GM23338 (cell line): ENCODE measurements at regions not wholly inside any gene's neighbourhood (a gene's known extent, or its start where the extent isn't known, plus 50 kb on each side); places are given as distances from the start of the nearest gene placed in this dataset.

ENCODE experiments used
- ATAC-seq: fragments of 200-7000 bp; cut with Tn5 transposase; 3 replicates; pipeline ENCODE4 v1.9.1; 2020
- DNase-seq: peaks from one replicate; pipeline ENCODE4 v3.0.0-alpha.2; 2015; ENCODE audit warnings: low spot score
- H2AFZ ChIP-seq: fragments of 200-600 bp; sonication (generic); 2 replicates; pipeline ENCODE4 v1.8.0; 2016; ENCODE audit warnings: antibody characterized with exemption, mild to moderate bottlenecking, moderate library complexity
- H3F3A ChIP-seq: fragments of 200-600 bp; sonication (generic); replicated peaks from 2 replicates; pipeline ENCODE4 v1.8.0; 2017; ENCODE audit warnings: antibody characterized with exemption, mixed run types, low read depth
- H3K27ac ChIP-seq: fragments of 200-600 bp; sonication (generic); 2 replicates; pipeline ENCODE4 v1.6.1; 2016; ENCODE audit warnings: low read depth
- H3K27me3 ChIP-seq: fragments of 200-600 bp; sonication (generic); 2 replicates; pipeline ENCODE4 v1.8.0; 2016; ENCODE audit warnings: mild to moderate bottlenecking, mixed run types, moderate library complexity; ENCODE audit not compliant: insufficient read depth
- H3K36me3 ChIP-seq: fragments of 200-600 bp; sonication (generic); 2 replicates; pipeline ENCODE4 v1.8.0; 2016; ENCODE audit warnings: mild to moderate bottlenecking; ENCODE audit not compliant: insufficient read depth
- H3K4me1 ChIP-seq: fragments of 200-600 bp; sonication (generic); 2 replicates; pipeline ENCODE4 v1.8.0; 2016; ENCODE audit warnings: mild to moderate bottlenecking, moderate library complexity; ENCODE audit not compliant: insufficient read depth
- H3K4me2 ChIP-seq: fragments of 200-600 bp; sonication (generic); 2 replicates; pipeline ENCODE4 v1.7.1; 2017; ENCODE audit warnings: mixed run types
- H3K4me3 ChIP-seq: fragments of 200-600 bp; sonication (generic); 2 replicates; pipeline ENCODE4 v1.6.1; 2016; ENCODE audit warnings: mixed run types
- H3K79me2 ChIP-seq: fragments of 200-600 bp; sonication (generic); replicated peaks from 2 replicates; pipeline ENCODE4 v1.8.0; 2017; ENCODE audit warnings: mild to moderate bottlenecking; ENCODE audit not compliant: insufficient read depth
- H3K9me2 ChIP-seq: fragments of 200-600 bp; sonication (generic); 2 replicates; pipeline ENCODE4 v1.8.0; 2017; ENCODE audit not compliant: insufficient read depth
- H4K20me1 ChIP-seq: fragments of 200-600 bp; sonication (generic); replicated peaks from 2 replicates; pipeline ENCODE4 v1.8.0; 2017; ENCODE audit warnings: mild to moderate bottlenecking; ENCODE audit not compliant: insufficient read depth
- H3K27ac Mint-ChIP-seq: 2 replicates; pipeline ENCODE4 v1.8.0; 2020; ENCODE audit warnings: inconsistent platforms, mild to moderate bottlenecking, moderate library complexity, mixed read lengths
- H3K27me3 Mint-ChIP-seq: 3 replicates; pipeline ENCODE4 v1.8.0; 2022; ENCODE audit warnings: low read depth, mild to moderate bottlenecking, moderate library complexity, mixed read lengths, inconsistent platforms; ENCODE audit not compliant: insufficient read depth, poor library complexity
- H3K36me3 Mint-ChIP-seq: 3 replicates; pipeline ENCODE4 v1.8.0; 2021; ENCODE audit warnings: low read depth, mild to moderate bottlenecking, inconsistent platforms, moderate library complexity, mixed read lengths
- H3K4me1 Mint-ChIP-seq: 3 replicates; pipeline ENCODE4 v1.8.0; 2020; ENCODE audit warnings: mild to moderate bottlenecking, inconsistent platforms, mixed read lengths
- H3K4me3 Mint-ChIP-seq: 3 replicates; pipeline ENCODE4 v1.8.0; 2021; ENCODE audit warnings: moderate library complexity, mild to moderate bottlenecking, inconsistent platforms, mixed read lengths
- H3K9me3 Mint-ChIP-seq: 3 replicates; pipeline ENCODE4 v1.8.0; 2020; ENCODE audit warnings: moderate library complexity, mild to moderate bottlenecking, inconsistent platforms, mixed read lengths
- CREB1 ChIP-seq: fragments of 250-450 bp; sonication (Bioruptor Pico); IDR thresholded peaks from 2 replicates; pipeline ENCODE4 v1.5.0; 2020; ENCODE audit warnings: low read depth, mild to moderate bottlenecking, moderate library complexity
- CTCF ChIP-seq, 2 experiments: fragments of 200-600 bp in 1 of 2; sonication (generic) in 1 of 2; conservative IDR thresholded peaks; 2 replicates each; pipeline versions ENCODE4 v1.5.1 to v1.6.1; 2016 to 2017; ENCODE audit warnings: antibody characterized with exemption in 2 of 2, low read depth in 2 of 2, mild to moderate bottlenecking in 2 of 2, moderate library complexity in 1 of 2
- EZH2 ChIP-seq: fragments of 200-600 bp; sonication (generic); IDR thresholded peaks from one replicate; pipeline ENCODE4 v1.8.0; 2017; ENCODE audit warnings: antibody characterized with exemption, mild to moderate bottlenecking, low read depth; ENCODE audit not compliant: unreplicated experiment
- EZH2phosphoT487 ChIP-seq: fragments of 200-600 bp; sonication (generic); IDR thresholded peaks from one replicate; pipeline ENCODE4 v1.8.1; 2018; ENCODE audit warnings: antibody characterized with exemption; ENCODE audit not compliant: unreplicated experiment
- JUNB ChIP-seq: IDR thresholded peaks from one replicate; pipeline ENCODE4 v1.6.1; 2016; ENCODE audit warnings: antibody characterized with exemption; ENCODE audit not compliant: unreplicated experiment
- NANOG ChIP-seq: IDR thresholded peaks from 2 replicates; pipeline ENCODE4 v1.6.1; 2016; ENCODE audit warnings: antibody characterized with exemption, borderline replicate concordance
- POLR2AphosphoS5 ChIP-seq: IDR thresholded peaks from 2 replicates; pipeline ENCODE4 v1.6.1; 2016; ENCODE audit warnings: antibody characterized with exemption, low read depth
- STAT1 ChIP-seq: IDR thresholded peaks from one replicate; pipeline ENCODE4 v1.6.1; 2016; ENCODE audit warnings: antibody characterized with exemption; ENCODE audit not compliant: unreplicated experiment
- ZNF114 ChIP-seq: fragments of 250-450 bp; sonication (Bioruptor Pico); IDR thresholded peaks from 2 replicates; pipeline ENCODE4 v1.5.0; 2020; ENCODE audit warnings: mild to moderate bottlenecking, moderate library complexity
- ZNF331 ChIP-seq: fragments of 250-450 bp; sonication (Bioruptor Pico); IDR thresholded peaks from 2 replicates; pipeline ENCODE4 v1.5.0; 2020; ENCODE audit warnings: low read depth, mild to moderate bottlenecking, moderate library complexity
- TF ChIP-seq, protein P1 (sequence below): IDR thresholded peaks from 2 replicates; pipeline ENCODE4 v1.6.1; 2016; ENCODE audit warnings: antibody characterized with exemption
- TF ChIP-seq, protein P2 (sequence below): IDR thresholded peaks from one replicate; pipeline ENCODE4 v1.6.1; 2018; ENCODE audit warnings: antibody characterized with exemption; ENCODE audit not compliant: unreplicated experiment
- TF ChIP-seq, protein P3 (sequence below): fragments of 250-450 bp; sonication (Bioruptor Pico); IDR thresholded peaks from 2 replicates; pipeline ENCODE4 v1.5.0; 2020; ENCODE audit warnings: mild to moderate bottlenecking, moderate library complexity

DNA sequence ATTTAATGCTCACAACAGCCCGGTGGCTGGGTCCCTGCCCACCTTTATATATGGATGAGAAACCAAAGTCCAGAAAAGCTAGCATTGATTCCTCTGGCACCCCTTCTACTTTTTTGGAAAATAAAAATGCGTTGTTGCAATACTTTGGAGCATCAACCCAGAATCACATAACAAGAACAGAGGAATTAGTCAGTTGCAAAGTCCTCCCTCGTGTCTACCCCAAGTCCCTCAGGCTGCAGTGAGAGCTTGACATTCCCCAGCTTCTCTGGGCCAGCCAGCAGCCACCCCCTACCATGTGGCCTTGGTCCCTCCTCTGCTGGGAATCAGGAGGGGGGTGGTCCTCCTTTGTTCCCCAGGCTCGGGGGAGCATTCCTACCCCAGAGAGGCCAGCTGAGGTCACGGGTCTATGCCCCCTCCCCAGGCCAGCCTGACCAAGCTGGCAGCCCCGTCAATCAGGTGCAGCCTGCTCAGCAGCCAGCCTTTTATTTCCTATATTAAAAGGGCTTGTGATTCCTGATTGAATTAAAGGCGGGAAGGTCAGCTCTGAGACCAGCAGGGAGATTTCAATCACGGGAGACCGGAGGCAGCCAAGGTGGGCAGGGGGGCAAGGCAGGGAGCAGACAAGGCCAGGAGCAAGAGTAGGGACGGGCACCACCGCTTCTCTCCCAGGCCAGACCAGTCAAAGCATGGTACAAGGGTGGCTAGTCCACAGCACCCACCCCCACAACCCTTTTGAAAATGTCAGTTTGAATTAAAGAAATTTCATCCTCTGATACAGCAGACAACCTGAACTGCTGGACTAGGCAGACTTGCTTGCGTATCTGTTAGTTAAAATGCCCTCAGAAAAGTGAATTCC lies 158.9 kb downstream of the MRPL14 start:
- peaks cover 7% of the 10 kb centered on the region; the same call in 1 of the 2 replicates for H3K4me1 ChIP-seq
- H3K4me2 ChIP-seq = no peak overlapping the region
- no peaks in the 10 kb centered on the region for H3K9me2 ChIP-seq
- no peaks in the 10 kb centered on the region for H3K79me2 ChIP-seq
- no peak overlapping the region for H3K4me3 ChIP-seq
- Mint-ChIP-seq H3K9me3 (no peaks in the 10 kb centered on the region; the same call in 2 of the 3 replicates), H3K4me1 (peaks cover 29% of the 10 kb centered on the region), H3K27ac (no peak overlapping the region), H3K4me3 (no peak overlapping the region), H3K36me3 (no peaks in the 10 kb centered on the region; the same call in 2 of the 3 replicates), H3K27me3 (peaks cover 17% of the 10 kb centered on the region)
- H2AFZ ChIP-seq = peak overlapping the region; percentile 43; the same call in 1 of the 2 replicates
- DNase-seq = no peak
- no peaks in the 10 kb centered on the region for H3K36me3 ChIP-seq
- H3K27ac ChIP-seq = no peak overlapping the region
- H4K20me1 ChIP-seq = no peaks in the 10 kb centered on the region
- TF ChIP-seq JUNB = no peak
- TF ChIP-seq, protein P1, sequence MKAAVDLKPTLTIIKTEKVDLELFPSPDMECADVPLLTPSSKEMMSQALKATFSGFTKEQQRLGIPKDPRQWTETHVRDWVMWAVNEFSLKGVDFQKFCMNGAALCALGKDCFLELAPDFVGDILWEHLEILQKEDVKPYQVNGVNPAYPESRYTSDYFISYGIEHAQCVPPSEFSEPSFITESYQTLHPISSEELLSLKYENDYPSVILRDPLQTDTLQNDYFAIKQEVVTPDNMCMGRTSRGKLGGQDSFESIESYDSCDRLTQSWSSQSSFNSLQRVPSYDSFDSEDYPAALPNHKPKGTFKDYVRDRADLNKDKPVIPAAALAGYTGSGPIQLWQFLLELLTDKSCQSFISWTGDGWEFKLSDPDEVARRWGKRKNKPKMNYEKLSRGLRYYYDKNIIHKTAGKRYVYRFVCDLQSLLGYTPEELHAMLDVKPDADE = no peak
- TF ChIP-seq CTCF (conservative IDR thresholded peaks at IDR 0.05; ENCODE audit: low read depth in 2 of 2) = no peak
- no peak for TF ChIP-seq EZH2
- TF ChIP-seq NANOG = no peak
- TF ChIP-seq, protein P2, sequence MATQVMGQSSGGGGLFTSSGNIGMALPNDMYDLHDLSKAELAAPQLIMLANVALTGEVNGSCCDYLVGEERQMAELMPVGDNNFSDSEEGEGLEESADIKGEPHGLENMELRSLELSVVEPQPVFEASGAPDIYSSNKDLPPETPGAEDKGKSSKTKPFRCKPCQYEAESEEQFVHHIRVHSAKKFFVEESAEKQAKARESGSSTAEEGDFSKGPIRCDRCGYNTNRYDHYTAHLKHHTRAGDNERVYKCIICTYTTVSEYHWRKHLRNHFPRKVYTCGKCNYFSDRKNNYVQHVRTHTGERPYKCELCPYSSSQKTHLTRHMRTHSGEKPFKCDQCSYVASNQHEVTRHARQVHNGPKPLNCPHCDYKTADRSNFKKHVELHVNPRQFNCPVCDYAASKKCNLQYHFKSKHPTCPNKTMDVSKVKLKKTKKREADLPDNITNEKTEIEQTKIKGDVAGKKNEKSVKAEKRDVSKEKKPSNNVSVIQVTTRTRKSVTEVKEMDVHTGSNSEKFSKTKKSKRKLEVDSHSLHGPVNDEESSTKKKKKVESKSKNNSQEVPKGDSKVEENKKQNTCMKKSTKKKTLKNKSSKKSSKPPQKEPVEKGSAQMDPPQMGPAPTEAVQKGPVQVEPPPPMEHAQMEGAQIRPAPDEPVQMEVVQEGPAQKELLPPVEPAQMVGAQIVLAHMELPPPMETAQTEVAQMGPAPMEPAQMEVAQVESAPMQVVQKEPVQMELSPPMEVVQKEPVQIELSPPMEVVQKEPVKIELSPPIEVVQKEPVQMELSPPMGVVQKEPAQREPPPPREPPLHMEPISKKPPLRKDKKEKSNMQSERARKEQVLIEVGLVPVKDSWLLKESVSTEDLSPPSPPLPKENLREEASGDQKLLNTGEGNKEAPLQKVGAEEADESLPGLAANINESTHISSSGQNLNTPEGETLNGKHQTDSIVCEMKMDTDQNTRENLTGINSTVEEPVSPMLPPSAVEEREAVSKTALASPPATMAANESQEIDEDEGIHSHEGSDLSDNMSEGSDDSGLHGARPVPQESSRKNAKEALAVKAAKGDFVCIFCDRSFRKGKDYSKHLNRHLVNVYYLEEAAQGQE = no peak
- TF ChIP-seq ZNF331 (CRISPR knock-in tag) = no peak
- TF ChIP-seq ZNF114 (CRISPR knock-in tag) = no peak
- no peak for TF ChIP-seq CREB1
- no peak for TF ChIP-seq EZH2phosphoT487
- TF ChIP-seq, protein P3, sequence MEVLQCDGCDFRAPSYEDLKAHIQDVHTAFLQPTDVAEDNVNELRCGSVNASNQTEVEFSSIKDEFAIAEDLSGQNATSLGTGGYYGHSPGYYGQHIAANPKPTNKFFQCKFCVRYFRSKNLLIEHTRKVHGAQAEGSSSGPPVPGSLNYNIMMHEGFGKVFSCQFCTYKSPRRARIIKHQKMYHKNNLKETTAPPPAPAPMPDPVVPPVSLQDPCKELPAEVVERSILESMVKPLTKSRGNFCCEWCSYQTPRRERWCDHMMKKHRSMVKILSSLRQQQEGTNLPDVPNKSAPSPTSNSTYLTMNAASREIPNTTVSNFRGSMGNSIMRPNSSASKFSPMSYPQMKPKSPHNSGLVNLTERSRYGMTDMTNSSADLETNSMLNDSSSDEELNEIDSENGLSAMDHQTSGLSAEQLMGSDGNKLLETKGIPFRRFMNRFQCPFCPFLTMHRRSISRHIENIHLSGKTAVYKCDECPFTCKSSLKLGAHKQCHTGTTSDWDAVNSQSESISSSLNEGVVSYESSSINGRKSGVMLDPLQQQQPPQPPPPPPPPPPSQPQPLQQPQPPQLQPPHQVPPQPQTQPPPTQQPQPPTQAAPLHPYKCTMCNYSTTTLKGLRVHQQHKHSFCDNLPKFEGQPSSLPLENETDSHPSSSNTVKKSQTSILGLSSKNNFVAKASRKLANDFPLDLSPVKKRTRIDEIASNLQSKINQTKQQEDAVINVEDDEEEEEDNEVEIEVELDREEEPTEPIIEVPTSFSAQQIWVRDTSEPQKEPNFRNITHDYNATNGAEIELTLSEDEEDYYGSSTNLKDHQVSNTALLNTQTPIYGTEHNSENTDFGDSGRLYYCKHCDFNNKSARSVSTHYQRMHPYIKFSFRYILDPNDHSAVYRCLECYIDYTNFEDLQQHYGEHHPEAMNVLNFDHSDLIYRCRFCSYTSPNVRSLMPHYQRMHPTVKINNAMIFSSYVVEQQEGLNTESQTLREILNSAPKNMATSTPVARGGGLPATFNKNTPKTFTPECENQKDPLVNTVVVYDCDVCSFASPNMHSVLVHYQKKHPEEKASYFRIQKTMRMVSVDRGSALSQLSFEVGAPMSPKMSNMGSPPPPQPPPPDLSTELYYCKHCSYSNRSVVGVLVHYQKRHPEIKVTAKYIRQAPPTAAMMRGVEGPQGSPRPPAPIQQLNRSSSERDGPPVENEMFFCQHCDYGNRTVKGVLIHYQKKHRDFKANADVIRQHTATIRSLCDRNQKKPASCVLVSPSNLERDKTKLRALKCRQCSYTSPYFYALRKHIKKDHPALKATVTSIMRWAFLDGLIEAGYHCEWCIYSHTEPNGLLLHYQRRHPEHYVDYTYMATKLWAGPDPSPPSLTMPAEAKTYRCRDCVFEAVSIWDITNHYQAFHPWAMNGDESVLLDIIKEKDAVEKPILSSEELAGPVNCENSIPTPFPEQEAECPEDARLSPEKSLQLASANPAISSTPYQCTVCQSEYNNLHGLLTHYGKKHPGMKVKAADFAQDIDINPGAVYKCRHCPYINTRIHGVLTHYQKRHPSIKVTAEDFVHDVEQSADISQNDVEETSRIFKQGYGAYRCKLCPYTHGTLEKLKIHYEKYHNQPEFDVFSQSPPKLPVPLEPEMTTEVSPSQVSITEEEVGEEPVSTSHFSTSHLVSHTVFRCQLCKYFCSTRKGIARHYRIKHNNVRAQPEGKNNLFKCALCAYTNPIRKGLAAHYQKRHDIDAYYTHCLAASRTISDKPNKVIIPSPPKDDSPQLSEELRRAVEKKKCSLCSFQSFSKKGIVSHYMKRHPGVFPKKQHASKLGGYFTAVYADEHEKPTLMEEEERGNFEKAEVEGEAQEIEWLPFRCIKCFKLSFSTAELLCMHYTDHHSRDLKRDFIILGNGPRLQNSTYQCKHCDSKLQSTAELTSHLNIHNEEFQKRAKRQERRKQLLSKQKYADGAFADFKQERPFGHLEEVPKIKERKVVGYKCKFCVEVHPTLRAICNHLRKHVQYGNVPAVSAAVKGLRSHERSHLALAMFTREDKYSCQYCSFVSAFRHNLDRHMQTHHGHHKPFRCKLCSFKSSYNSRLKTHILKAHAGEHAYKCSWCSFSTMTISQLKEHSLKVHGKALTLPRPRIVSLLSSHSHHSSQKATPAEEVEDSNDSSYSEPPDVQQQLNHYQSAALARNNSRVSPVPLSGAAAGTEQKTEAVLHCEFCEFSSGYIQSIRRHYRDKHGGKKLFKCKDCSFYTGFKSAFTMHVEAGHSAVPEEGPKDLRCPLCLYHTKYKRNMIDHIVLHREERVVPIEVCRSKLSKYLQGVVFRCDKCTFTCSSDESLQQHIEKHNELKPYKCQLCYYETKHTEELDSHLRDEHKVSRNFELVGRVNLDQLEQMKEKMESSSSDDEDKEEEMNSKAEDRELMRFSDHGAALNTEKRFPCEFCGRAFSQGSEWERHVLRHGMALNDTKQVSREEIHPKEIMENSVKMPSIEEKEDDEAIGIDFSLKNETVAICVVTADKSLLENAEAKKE = no peak
- no peak for TF ChIP-seq STAT1
- TF ChIP-seq POLR2AphosphoS5 = no peak
- no peaks in the 10 kb centered on the region for H3F3A ChIP-seq
- ATAC-seq = peak; percentile 78
- H3K27me3 ChIP-seq = no peaks in the 10 kb centered on the region
